MM.1S (cell line): ENCODE measurements at regions not wholly inside any gene's neighbourhood (a gene's known extent, or its start where the extent isn't known, plus 50 kb on each side); places are given as distances from the start of the nearest gene placed in this dataset.

Source experiments
- CTCF ChIP-seq: fragments of 300-600 bp; sonication (generic); IDR thresholded peaks from 2 replicates; pipeline ENCODE4 v1.5.1; 2016; ENCODE audit warnings: antibody characterized with exemption, low read length, mixed read lengths
- EZH2 ChIP-seq: fragments of 300-600 bp; sonication (generic); optimal IDR thresholded peaks from 2 replicates; pipeline ENCODE3; 2017; ENCODE audit warnings: low read depth, mild to moderate bottlenecking, antibody characterized with exemption, low read length, mixed read lengths
- EZH2phosphoT487 ChIP-seq: fragments of 300-600 bp; sonication (generic); IDR thresholded peaks from 2 replicates; pipeline ENCODE4 v1.6.1; 2018; ENCODE audit warnings: antibody characterized with exemption, low read length

GRCh38 chr5:90051756-90052155, 357.8 kb downstream of the CETN3 start:
- TF ChIP-seq CTCF (no peak), EZH2phosphoT487 (no peak), EZH2 (no peak)
